Activated T-cell treated with anti-CD3 and anti-CD28 coated beads, Interleukin-2, amount 50 U/mL, for 1 hour (primary cell): ENCODE measurements at regions not wholly inside any gene's neighbourhood (a gene's known extent, or its start where the extent isn't known, plus 50 kb on each side); places are given as distances from the start of the nearest gene placed in this dataset.

Experiments used
- DNase-seq: peaks from one replicate; pipeline ENCODE4 v3.0.0-alpha.2; 2020

- no peak for DNase-seq
Measured at GRCh38 chr3:127394031-127394430, 106.2 kb upstream of the PRR20G start.

- no peak for DNase-seq
Measured at GRCh38 chr3:127393131-127393820, 105.4 kb upstream of the PRR20G start.

DNA sequence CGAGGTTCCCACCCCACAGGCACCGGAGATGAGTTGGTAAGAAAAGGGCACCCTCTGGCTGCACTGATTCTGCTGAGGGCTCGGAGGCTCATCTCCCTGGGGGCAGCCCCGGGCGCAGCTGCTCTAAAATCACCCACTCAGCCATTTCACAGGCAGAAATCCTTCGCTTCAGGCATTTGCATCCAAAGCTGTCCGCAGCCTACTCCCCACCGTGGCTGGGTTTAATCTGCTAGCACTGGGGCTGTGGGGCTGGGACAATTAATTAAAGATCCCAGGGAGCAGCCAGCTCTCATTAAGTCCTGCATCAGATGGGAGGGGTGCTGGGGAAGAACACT is 104.3 kb upstream of the PRR20G start:
- DNase-seq = no peak

DNA sequence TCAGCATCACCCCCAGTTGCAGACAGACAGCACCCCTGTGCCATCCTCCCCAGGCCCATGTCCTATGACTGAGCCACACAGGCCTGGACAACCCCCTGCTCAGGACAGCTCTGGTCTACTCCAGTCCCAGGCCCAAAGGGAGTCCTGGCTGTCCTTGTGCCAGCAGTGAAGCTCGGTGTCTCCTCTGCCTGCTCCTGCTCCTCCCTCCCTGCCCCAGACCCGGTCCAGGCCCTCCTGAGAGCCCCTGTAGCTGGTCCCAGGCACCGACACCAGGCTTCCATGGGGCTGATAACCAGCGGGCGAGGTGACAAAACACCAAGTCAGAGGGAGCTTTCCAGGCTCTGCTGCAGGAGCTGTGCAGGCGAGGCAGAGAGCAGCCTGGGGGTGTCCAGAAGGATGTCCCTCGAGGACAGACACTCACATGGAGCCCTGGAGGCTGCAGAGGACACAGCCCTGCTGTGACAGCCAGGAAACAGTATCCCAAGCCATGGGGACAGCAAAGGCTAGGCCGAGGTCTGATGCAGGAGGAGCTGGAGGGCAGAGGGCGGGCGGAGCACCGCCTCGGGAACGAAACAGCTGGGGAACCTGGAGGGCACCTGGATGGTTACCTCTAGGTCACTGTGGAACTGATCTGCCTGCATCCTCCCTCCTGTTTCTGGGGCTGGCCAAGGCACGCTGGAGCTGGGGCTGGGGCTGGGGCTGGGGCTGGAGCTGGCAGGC is 103.8 kb upstream of the PRR20G start:
- no peak for DNase-seq

- DNase-seq = no peak
Measured at GRCh38 chr3:127390365-127391025, 102.6 kb upstream of the PRR20G start.

DNA sequence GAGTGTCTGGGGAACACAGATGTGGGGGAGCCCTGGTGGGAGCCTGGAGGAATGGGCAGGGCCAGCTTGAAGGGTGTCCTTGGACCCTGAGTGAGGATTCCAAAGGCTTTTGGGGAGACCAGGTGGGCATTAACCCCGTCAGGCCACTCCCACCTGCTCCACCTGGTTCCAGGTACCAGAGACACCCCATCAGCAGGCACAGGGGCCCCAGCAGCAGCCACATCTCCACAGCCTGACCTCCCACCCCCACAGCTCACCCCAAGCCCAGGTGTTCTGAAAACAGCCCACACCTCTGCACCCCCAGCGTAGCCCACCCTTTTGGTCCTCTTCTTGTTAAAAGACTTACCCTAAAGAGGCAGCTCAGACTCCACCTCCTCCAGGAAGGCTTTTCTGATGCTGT is 102.1 kb upstream of the PRR20G start:
- no peak for DNase-seq

- DNase-seq = no peak
Measured at GRCh38 chr3:127389420-127389819, 101.6 kb upstream of the PRR20G start.

- DNase-seq = no peak
Measured at GRCh38 chr3:127388427-127388826, 100.6 kb upstream of the PRR20G start.

DNA sequence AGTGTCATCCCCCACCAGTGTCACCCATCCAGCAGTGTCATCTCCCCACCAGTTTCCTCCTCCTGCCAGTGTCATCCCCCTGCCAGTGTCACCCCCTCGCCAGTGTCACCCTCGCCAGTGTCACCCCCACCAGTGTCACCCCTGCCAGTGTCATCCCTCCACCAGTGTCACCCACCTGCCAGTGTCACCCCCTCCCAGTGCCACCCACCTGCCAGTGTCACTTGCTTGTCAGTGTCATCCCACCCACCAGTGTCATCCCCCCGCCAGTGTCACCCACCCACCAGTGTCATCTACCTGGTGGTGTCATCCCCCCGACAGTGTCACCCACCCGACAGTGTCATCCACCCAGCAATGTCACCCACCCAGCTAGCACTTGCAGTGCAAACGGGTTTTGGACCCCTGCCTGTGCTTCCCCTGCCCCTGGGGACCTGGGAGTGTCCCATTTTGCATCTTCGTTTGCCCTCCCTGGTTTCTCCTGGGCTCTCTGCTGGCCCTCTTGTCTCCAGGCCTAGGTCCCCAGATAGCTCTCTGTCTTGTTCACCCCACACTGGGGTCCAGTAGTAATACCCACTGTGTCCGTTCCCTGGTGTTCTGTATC is 99.8 kb upstream of the PRR20G start:
- no peak for DNase-seq

DNA sequence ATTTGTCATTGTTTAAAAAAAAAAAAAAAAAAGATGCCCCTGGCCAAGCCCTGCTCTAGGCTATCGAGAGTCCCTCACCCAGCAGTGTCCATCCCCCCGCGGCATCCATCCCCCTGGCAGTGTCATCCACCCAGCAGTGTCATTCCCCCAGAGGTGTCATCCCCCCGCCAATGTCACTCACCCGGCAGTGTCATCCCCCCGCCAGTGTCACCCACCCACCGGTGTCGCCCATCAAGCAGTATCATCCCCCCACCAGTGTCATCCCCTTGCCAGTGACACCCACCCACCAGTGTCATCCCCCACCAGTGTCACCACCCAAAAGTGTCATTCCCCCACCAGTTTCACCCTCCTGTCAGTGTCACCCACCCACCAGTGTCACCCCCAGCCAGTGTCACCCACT is 99.3 kb upstream of the PRR20G start:
- no peak for DNase-seq

- DNase-seq = no peak
Measured at GRCh38 chr3:127386490-127386889, 98.6 kb upstream of the PRR20G start.

GRCh38 chr3:127385540-127385870 is 97.7 kb upstream of the PRR20G start:
- DNase-seq = no peak

- DNase-seq = no peak
Measured at GRCh38 chr3:127384717-127385539, 97.1 kb upstream of the PRR20G start.

DNA sequence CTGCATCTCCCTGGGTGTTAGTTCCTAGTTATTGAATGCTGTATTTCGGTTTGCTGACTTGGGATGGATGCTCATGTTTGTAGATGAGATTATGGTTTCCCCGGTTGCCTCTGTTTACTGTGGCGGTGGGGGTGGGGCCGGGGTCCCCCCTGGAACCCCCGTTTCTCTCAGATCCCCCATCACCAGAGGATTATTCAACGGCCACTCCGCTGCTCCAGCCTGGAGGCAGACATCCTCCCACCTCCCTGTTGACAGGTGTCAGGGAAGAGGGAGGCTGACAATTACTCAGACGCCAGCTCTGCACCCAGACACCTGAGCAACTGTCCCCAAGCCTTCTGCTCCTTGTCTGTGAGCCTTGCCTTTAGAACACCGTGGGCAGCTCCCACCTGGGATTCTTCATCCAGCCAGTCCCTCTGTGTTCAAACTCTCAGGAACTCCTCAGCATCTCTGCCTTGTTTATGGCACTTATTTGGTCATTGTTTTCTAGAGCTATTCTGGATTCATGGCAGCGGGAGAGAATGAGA is 95.9 kb upstream of the PRR20G start:
- DNase-seq = no peak

GRCh38 chr3:127377801-127378655 is 90.2 kb upstream of the PRR20G start:
- no peak for DNase-seq

GRCh38 chr3:127375151-127375930 is 87.5 kb upstream of the PRR20G start:
- no peak for DNase-seq

DNA sequence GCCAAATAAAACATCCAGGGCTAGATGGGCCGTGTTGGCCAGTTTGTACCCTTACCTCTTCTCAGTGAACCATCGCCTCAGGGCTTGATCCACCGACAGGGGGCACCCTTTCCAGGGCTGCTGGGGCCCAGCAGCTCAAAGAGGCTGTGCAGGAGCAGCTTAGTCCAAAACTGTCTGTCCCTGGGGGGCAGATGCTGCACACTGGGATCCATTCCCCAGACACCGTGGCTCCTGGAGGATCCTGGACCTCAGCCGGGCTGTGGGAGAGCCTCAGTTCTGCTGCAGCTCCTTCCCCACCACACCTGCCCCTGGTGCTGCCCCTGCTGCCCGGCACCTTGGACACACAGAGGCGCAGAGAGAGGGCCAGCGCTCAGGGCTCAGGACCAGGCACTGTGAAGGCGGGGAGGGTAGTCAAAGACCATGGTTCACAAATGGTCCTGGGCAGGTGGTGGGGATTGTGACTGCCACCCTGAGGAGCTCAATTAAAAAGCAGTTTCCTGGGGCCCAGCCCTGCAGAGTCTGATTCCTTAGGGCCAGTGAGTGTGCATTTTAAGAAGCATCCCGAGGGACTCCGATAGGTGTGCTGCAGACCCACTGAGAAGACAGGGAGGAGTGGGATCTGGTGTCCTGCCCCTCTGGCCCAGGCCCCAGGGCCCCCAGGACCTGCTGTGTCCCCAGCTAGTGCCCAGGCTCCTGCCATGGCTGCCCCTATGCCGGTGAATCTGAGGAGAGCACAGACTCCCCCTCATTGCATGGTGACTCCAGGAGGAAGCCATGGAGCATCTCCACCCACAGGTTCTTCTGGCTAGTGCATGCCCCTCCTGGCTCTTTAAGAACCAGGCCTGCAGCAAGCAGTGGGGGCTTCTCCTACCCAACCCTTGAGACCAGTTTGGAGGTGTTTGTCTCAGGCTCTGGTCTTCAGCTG is 86.5 kb upstream of the PRR20G start:
- no peak for DNase-seq

- no peak for DNase-seq
Measured at GRCh38 chr3:127373441-127374085, 85.7 kb upstream of the PRR20G start.

GRCh38 chr3:127371846-127372245 is 84.0 kb upstream of the PRR20G start:
- DNase-seq = no peak
